Ectodermal cell (in vitro differentiated cells): ENCODE measurements at regions not wholly inside any gene's neighbourhood (a gene's known extent, or its start where the extent isn't known, plus 50 kb on each side); places are given as distances from the start of the nearest gene placed in this dataset.
"Not testable (repeated sequence)": the region's sequence is repeated elsewhere in the genome, so short reads cannot be mapped to it uniquely, and the experiment has no call there.

Experiments used
- H3K27ac ChIP-seq: 2 replicates; pipeline ENCODE4 v1.7.0; 2013; ENCODE audit warnings: mild to moderate bottlenecking, low read depth, low read length; ENCODE audit not compliant: insufficient read depth, poor library complexity, severe bottlenecking
- H3K27me3 ChIP-seq: 2 replicates; pipeline ENCODE4 v1.7.0; 2013; ENCODE audit warnings: mild to moderate bottlenecking, low read length; ENCODE audit not compliant: insufficient read depth, control insufficient read depth, poor library complexity, severe bottlenecking
- H3K36me3 ChIP-seq: one replicate; pipeline ENCODE4 v1.7.0; 2013; ENCODE audit warnings: low read length; ENCODE audit not compliant: control insufficient read depth, insufficient read depth
- H3K4me1 ChIP-seq: one replicate; pipeline ENCODE4 v1.7.0; 2013; ENCODE audit warnings: low read length; ENCODE audit not compliant: control insufficient read depth, insufficient read depth
- H3K4me3 ChIP-seq: 2 replicates; pipeline ENCODE4 v1.7.0; 2013; ENCODE audit warnings: low read depth, low read length, control low read depth; ENCODE audit not compliant: insufficient read depth
- H3K9me3 ChIP-seq: 2 replicates; pipeline ENCODE4 v1.7.0; 2013; ENCODE audit warnings: mild to moderate bottlenecking, low read length, moderate library complexity; ENCODE audit not compliant: control insufficient read depth
- WGBS, 2 experiments: methylation state at CpG; one replicate each; pipeline ENCODE4 v1.1.7; 2013; ENCODE audit warnings: missing lambda C conversion rate in 2 of 2; 5-methylcytosine and 5-hydroxymethylcytosine counted together

- no peaks in the 10 kb centered on the region for H3K36me3 ChIP-seq
- no peaks in the 10 kb centered on the region for H3K4me1 ChIP-seq
- 94 to 96% methylated on average over 3 to 4 of the region's 4 CpGs for WGBS, 2 experiments
- no peaks in the 10 kb centered on the region for H3K9me3 ChIP-seq
- H3K4me3 ChIP-seq, result no peak overlapping the region
- H3K27ac ChIP-seq, result no peak overlapping the region
- H3K27me3 ChIP-seq, result no peaks in the 10 kb centered on the region
Observed at GRCh38 chr4:14392378-14392777, 609.9 kb upstream of the CPEB2 start.

- H3K27me3 ChIP-seq, result no peaks in the 10 kb centered on the region
- no peak overlapping the region for H3K4me3 ChIP-seq
- no peaks in the 10 kb centered on the region for H3K4me1 ChIP-seq
- H3K9me3 ChIP-seq, result no peaks in the 10 kb centered on the region
- H3K36me3 ChIP-seq, result no peaks in the 10 kb centered on the region
- 93 to 96% methylated on average over 2 of the region's 2 CpGs for WGBS, 2 experiments
- H3K27ac ChIP-seq, result no peak overlapping the region
Observed at GRCh38 chr4:14396183-14396582, 606.1 kb upstream of the CPEB2 start.

GRCh38 chr4:14399848-14400247, 602.4 kb upstream of the CPEB2 start:
- Histone ChIP-seq H3K4me1 (no peaks in the 10 kb centered on the region), H3K27ac (no peak overlapping the region), H3K4me3 (no peak overlapping the region), H3K27me3 (no peaks in the 10 kb centered on the region), H3K9me3 (no peaks in the 10 kb centered on the region), H3K36me3 (no peaks in the 10 kb centered on the region)

GRCh38 chr4:14400307-14400706, 602.0 kb upstream of the CPEB2 start:
- no peaks in the 10 kb centered on the region for H3K9me3 ChIP-seq
- no peak overlapping the region for H3K4me3 ChIP-seq
- no peaks in the 10 kb centered on the region for H3K36me3 ChIP-seq
- H3K27me3 ChIP-seq, result no peaks in the 10 kb centered on the region
- H3K4me1 ChIP-seq, result no peaks in the 10 kb centered on the region
- no peak overlapping the region for H3K27ac ChIP-seq

GRCh38 chr4:14403132-14403531, 599.1 kb upstream of the CPEB2 start:
- Histone ChIP-seq H3K4me3 (no peak overlapping the region), H3K27ac (no peak overlapping the region), H3K4me1 (no peaks in the 10 kb centered on the region), H3K36me3 (no peaks in the 10 kb centered on the region), H3K27me3 (no peaks in the 10 kb centered on the region), H3K9me3 (no peaks in the 10 kb centered on the region)
- WGBS, 2 experiments, result 30 to 62% methylated on average over 1 of the region's 1 CpG

GRCh38 chr4:14404730-14405129, 597.6 kb upstream of the CPEB2 start:
- Histone ChIP-seq H3K4me3 (no peak overlapping the region), H3K27me3 (no peaks in the 10 kb centered on the region), H3K27ac (no peak overlapping the region), H3K9me3 (no peaks in the 10 kb centered on the region), H3K36me3 (no peaks in the 10 kb centered on the region), H3K4me1 (no peaks in the 10 kb centered on the region)
- 93 to 96% methylated on average over 5 of the region's 5 CpGs for WGBS, 2 experiments

GRCh38 chr4:14410516-14410915, 591.8 kb upstream of the CPEB2 start:
- Histone ChIP-seq H3K27me3 (no peaks in the 10 kb centered on the region), H3K9me3 (no peaks in the 10 kb centered on the region), H3K27ac (no peak overlapping the region), H3K4me1 (no peaks in the 10 kb centered on the region), H3K36me3 (no peaks in the 10 kb centered on the region), H3K4me3 (no peak overlapping the region)
- 37 to 71% methylated on average over 2 to 3 of the region's 3 CpGs for WGBS, 2 experiments

GRCh38 chr4:14415146-14415545, 587.1 kb upstream of the CPEB2 start:
- no peak overlapping the region for H3K4me3 ChIP-seq
- no peaks in the 10 kb centered on the region for H3K4me1 ChIP-seq
- H3K9me3 ChIP-seq, result no peaks in the 10 kb centered on the region
- WGBS, 2 experiments, result 55 to 86% methylated on average over 1 of the region's 1 CpG
- no peaks in the 10 kb centered on the region for H3K27me3 ChIP-seq
- H3K36me3 ChIP-seq, result no peaks in the 10 kb centered on the region
- H3K27ac ChIP-seq, result no peak overlapping the region

GRCh38 chr4:14419516-14419915, 582.8 kb upstream of the CPEB2 start:
- H3K36me3 ChIP-seq, result no peaks in the 10 kb centered on the region
- no peaks in the 10 kb centered on the region for H3K9me3 ChIP-seq
- 94 to 100% methylated on average over 2 of the region's 2 CpGs for WGBS, 2 experiments
- H3K27ac ChIP-seq, result no peak overlapping the region
- H3K4me1 ChIP-seq, result no peaks in the 10 kb centered on the region
- H3K27me3 ChIP-seq, result no peaks in the 10 kb centered on the region
- H3K4me3 ChIP-seq, result no peak overlapping the region

- not testable (repeated sequence) for H3K36me3 ChIP-seq, H3K4me3 ChIP-seq
- 91 to 92% methylated on average over 15 of the region's 15 CpGs for WGBS, 2 experiments
Observed at GRCh38 chr4:14426297-14426696, 576.0 kb upstream of the CPEB2 start.

GRCh38 chr4:14428125-14428524, 574.2 kb upstream of the CPEB2 start:
- Histone ChIP-seq H3K27me3 (no peaks in the 10 kb centered on the region), H3K27ac (no peak overlapping the region), H3K9me3 (peaks cover 3% of the 10 kb centered on the region), H3K4me1 (no peaks in the 10 kb centered on the region), H3K36me3 (no peaks in the 10 kb centered on the region), H3K4me3 (no peak overlapping the region)
- WGBS, 2 experiments, result 92 to 95% methylated on average over 2 of the region's 2 CpGs

More at GRCh38 chr4:14426297-14426696, 576.0 kb upstream of the CPEB2 start:
- not testable (repeated sequence) for H3K4me1 ChIP-seq, H3K27ac ChIP-seq, H3K27me3 ChIP-seq, H3K9me3 ChIP-seq
